ENCODE measurements at regions not wholly inside any gene's neighbourhood (a gene's known extent, or its start where the extent isn't known, plus 50 kb on each side); places are given as distances from the start of the nearest gene placed in this dataset.

- TF ChIP-seq TAF1 (IDR thresholded peaks at IDR 0.05; ENCODE audit: borderline replicate concordance, insufficient read depth, low read length), result no peak
- no peak for TF ChIP-seq POLR2AphosphoS5 (IDR thresholded peaks at IDR 0.05; ENCODE audit: low read depth, low read length)
Observed at GRCh38 chr4:84327526-84327925, 171.6 kb downstream of the NKX6-1 start.

Data from PFSK-1 (cell line).